HepG2 (cell line): ENCODE measurements at regions not wholly inside any gene's neighbourhood (a gene's known extent, or its start where the extent isn't known, plus 50 kb on each side); places are given as distances from the start of the nearest gene placed in this dataset.

Experiments
- ATAD3A ChIP-seq: sonication (generic); formaldehyde crosslinking; IDR thresholded peaks from 2 replicates; pipeline ENCODE4 v1.4.0; 2020; ENCODE audit warnings: missing genetic modification reagents
- CBX1 ChIP-seq: IDR thresholded peaks from one replicate; pipeline ENCODE4 v1.6.1; 2016; ENCODE audit warnings: antibody characterized with exemption, low read depth
- ISL2 ChIP-seq: sonication (generic); formaldehyde crosslinking; IDR thresholded peaks from 2 replicates; pipeline ENCODE4 v1.5.0; 2020; ENCODE audit warnings: missing genetic modification reagents
- KDM6A ChIP-seq: IDR thresholded peaks from 2 replicates; pipeline ENCODE4 v1.6.1; 2016; ENCODE audit warnings: low read depth
- MAFK ChIP-seq, 2 experiments: IDR thresholded peaks in 1 of 2; conservative IDR thresholded peaks in 1 of 2; 2 replicates each; pipeline ENCODE4 v1.6.1; 2011; ENCODE audit warnings: improper control_type of control experiment in 2 of 2, low read length in 2 of 2
- TAF15 ChIP-seq: fragments of 200-400 bp; formaldehyde crosslinking; IDR thresholded peaks from one replicate; pipeline ENCODE4 v1.6.1; 2018; ENCODE audit warnings: mild to moderate bottlenecking, low read depth, low read length; ENCODE audit not compliant: poor library complexity, severe bottlenecking
- ZBTB1 ChIP-seq: sonication (generic); formaldehyde crosslinking; IDR thresholded peaks from 2 replicates; pipeline ENCODE4 v1.4.0; 2020; ENCODE audit warnings: missing genetic modification reagents, borderline replicate concordance
- ZNF234 ChIP-seq: sonication (generic); formaldehyde crosslinking; conservative IDR thresholded peaks from 2 replicates; pipeline ENCODE4 v1.5.1; 2020; ENCODE audit warnings: mild to moderate bottlenecking, missing genetic modification reagents
- ZNF251 ChIP-seq: sonication (generic); formaldehyde crosslinking; IDR thresholded peaks from 2 replicates; pipeline ENCODE4 v1.9.0; 2021; ENCODE audit warnings: mild to moderate bottlenecking, missing genetic modification reagents
- ZNF256 ChIP-seq: sonication (generic); formaldehyde crosslinking; conservative IDR thresholded peaks from 2 replicates; pipeline ENCODE4 v1.4.0; 2020; ENCODE audit warnings: missing genetic modification reagents
- ZNF318 ChIP-seq: sonication (generic); formaldehyde crosslinking; IDR thresholded peaks from 2 replicates; pipeline ENCODE4 v1.4.0; 2020; ENCODE audit warnings: mild to moderate bottlenecking, missing genetic modification reagents
- ZNF510 ChIP-seq: sonication (generic); formaldehyde crosslinking; IDR thresholded peaks from 2 replicates; pipeline ENCODE4 v1.4.0; 2020; ENCODE audit warnings: low read depth, mild to moderate bottlenecking, missing genetic modification reagents
- ZNF543 ChIP-seq: sonication (generic); formaldehyde crosslinking; IDR thresholded peaks from 2 replicates; pipeline ENCODE4 v1.4.0; 2020; ENCODE audit warnings: mild to moderate bottlenecking, missing genetic modification reagents
- ZNF619 ChIP-seq: sonication (generic); formaldehyde crosslinking; IDR thresholded peaks from 2 replicates; pipeline ENCODE4 v1.4.0; 2020; ENCODE audit warnings: mild to moderate bottlenecking, missing genetic modification reagents
- ZNF83 ChIP-seq: sonication (generic); formaldehyde crosslinking; IDR thresholded peaks from 2 replicates; pipeline ENCODE4 v1.4.0; 2020; ENCODE audit warnings: missing genetic modification reagents, mild to moderate bottlenecking, borderline replicate concordance
- ZSCAN21 ChIP-seq: sonication (generic); formaldehyde crosslinking; IDR thresholded peaks from 2 replicates; pipeline ENCODE4 v1.8.0; 2022; ENCODE audit warnings: mild to moderate bottlenecking, missing genetic modification reagents, moderate library complexity, borderline replicate concordance
- TF ChIP-seq, protein P1 (sequence below): sonication (generic); formaldehyde crosslinking; IDR thresholded peaks from 2 replicates; pipeline ENCODE4 v1.5.0; 2020; ENCODE audit warnings: missing genetic modification reagents
- TF ChIP-seq, protein P2 (sequence below): sonication (generic); formaldehyde crosslinking; IDR thresholded peaks from 2 replicates; pipeline ENCODE4 v1.4.0; 2020; ENCODE audit warnings: missing genetic modification reagents, borderline replicate concordance

GRCh38 chr2:240250985-240251847 is 110.8 kb upstream of the OTOS start (continued):
- no peak for TF ChIP-seq ATAD3A (CRISPR knock-in tag)
- TF ChIP-seq TAF15, result peak; percentile 67
- 0 out of 2 replicates have a peak, but pooled peaks have one; percentile 32 for TF ChIP-seq ZNF83 (CRISPR knock-in tag)
- TF ChIP-seq, protein P1, sequence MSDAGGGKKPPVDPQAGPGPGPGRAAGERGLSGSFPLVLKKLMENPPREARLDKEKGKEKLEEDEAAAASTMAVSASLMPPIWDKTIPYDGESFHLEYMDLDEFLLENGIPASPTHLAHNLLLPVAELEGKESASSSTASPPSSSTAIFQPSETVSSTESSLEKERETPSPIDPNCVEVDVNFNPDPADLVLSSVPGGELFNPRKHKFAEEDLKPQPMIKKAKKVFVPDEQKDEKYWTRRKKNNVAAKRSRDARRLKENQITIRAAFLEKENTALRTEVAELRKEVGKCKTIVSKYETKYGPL (CRISPR knock-in tag), result no peak
- TF ChIP-seq KDM6A (CRISPR knock-in tag), result no peak; the same call in 1 of the 2 replicates
- TF ChIP-seq ZNF543, result peak; percentile 89
- TF ChIP-seq ZNF619 (CRISPR knock-in tag), result no peak
- peak; percentile 97 for TF ChIP-seq ZSCAN21
- TF ChIP-seq MAFK (conservative IDR thresholded peaks at IDR 0.05 in 1 of 2, IDR thresholded peaks at IDR 0.05 in 1 of 2; ENCODE audit: low read length in 2 of 2), result 0 out of 4 replicates have a peak, but pooled peaks of 1 of the 2 experiments have one; percentile 5
- no peak for TF ChIP-seq ZNF256 (CRISPR knock-in tag)
- no peak for TF ChIP-seq ZNF510 (CRISPR knock-in tag)
- TF ChIP-seq ZNF234 (CRISPR knock-in tag), result no peak
- TF ChIP-seq ZNF251 (CRISPR knock-in tag), result no peak
- no peak for TF ChIP-seq ZBTB1 (CRISPR knock-in tag)
- no peak; the same call in 1 of the 2 replicates for TF ChIP-seq ISL2 (CRISPR knock-in tag)
- no peak for TF ChIP-seq CBX1
- TF ChIP-seq, protein P2, sequence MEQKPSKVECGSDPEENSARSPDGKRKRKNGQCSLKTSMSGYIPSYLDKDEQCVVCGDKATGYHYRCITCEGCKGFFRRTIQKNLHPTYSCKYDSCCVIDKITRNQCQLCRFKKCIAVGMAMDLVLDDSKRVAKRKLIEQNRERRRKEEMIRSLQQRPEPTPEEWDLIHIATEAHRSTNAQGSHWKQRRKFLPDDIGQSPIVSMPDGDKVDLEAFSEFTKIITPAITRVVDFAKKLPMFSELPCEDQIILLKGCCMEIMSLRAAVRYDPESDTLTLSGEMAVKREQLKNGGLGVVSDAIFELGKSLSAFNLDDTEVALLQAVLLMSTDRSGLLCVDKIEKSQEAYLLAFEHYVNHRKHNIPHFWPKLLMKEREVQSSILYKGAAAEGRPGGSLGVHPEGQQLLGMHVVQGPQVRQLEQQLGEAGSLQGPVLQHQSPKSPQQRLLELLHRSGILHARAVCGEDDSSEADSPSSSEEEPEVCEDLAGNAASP (CRISPR knock-in tag), result peak; percentile 68
- TF ChIP-seq ZNF318 (CRISPR knock-in tag), result peak; percentile 92
